HG03060 (cell line): ENCODE measurements at regions not wholly inside any gene's neighbourhood (a gene's known extent, or its start where the extent isn't known, plus 50 kb on each side); places are given as distances from the start of the nearest gene placed in this dataset.
"Not testable (repeated sequence)": the region's sequence is repeated elsewhere in the genome, so short reads cannot be mapped to it uniquely, and the experiment has no call there.

Source experiments
- ATAC-seq: cut with Tn5 transposase; IDR thresholded peaks from one replicate; pipeline ENCODE4 v1.9.1; 2021; ENCODE audit warnings: low read depth, moderate number of reproducible peaks; ENCODE audit not compliant: unreplicated experiment

GRCh38 chr9:86589273-86589672 lies 235.1 kb upstream of the TUT7 start:
- no peak for ATAC-seq

GRCh38 chr9:86586144-86586494 lies 231.9 kb upstream of the TUT7 start:
- ATAC-seq = no peak

- ATAC-seq = no peak
These were observed 231.4 kb upstream of the TUT7 start for GRCh38 chr9:86585422-86586143.

- ATAC-seq = no peak
These were observed 226.5 kb upstream of the TUT7 start for GRCh38 chr9:86580688-86581087.

GRCh38 chr9:86578722-86579121 lies 224.5 kb upstream of the TUT7 start:
- no peak for ATAC-seq

GRCh38 chr9:86577420-86578333 lies 223.5 kb upstream of the TUT7 start:
- ATAC-seq = no peak

- ATAC-seq = no peak
These were observed 221.8 kb upstream of the TUT7 start for GRCh38 chr9:86575825-86576525.

GRCh38 chr9:86575137-86575536 lies 220.9 kb upstream of the TUT7 start:
- ATAC-seq = no peak

GRCh38 chr9:86573886-86574285 lies 219.7 kb upstream of the TUT7 start:
- ATAC-seq = no peak

GRCh38 chr9:86572904-86573303 lies 218.7 kb upstream of the TUT7 start:
- ATAC-seq = no peak

- not testable (repeated sequence) for ATAC-seq
These were observed 211.4 kb upstream of the TUT7 start for GRCh38 chr9:86565603-86566002.

GRCh38 chr9:86563936-86564335 lies 209.7 kb upstream of the TUT7 start:
- no peak for ATAC-seq

GRCh38 chr9:86563350-86563749 lies 209.1 kb upstream of the TUT7 start:
- no peak for ATAC-seq

- no peak for ATAC-seq
These were observed 208.5 kb upstream of the TUT7 start for GRCh38 chr9:86562691-86563090.

GRCh38 chr9:86557918-86558317 lies 203.7 kb upstream of the TUT7 start:
- no peak for ATAC-seq

GRCh38 chr9:86557063-86557766 lies 203.0 kb upstream of the TUT7 start:
- no peak for ATAC-seq

- ATAC-seq = no peak
These were observed 201.5 kb upstream of the TUT7 start for GRCh38 chr9:86555661-86556060.

GRCh38 chr9:86550401-86550800 lies 196.2 kb upstream of the TUT7 start:
- no peak for ATAC-seq

- no peak for ATAC-seq
These were observed 195.7 kb upstream of the TUT7 start for GRCh38 chr9:86549920-86550319.

- ATAC-seq = no peak
These were observed 195.2 kb upstream of the TUT7 start for GRCh38 chr9:86549401-86549811.

GRCh38 chr9:86548220-86548619 lies 194.0 kb upstream of the TUT7 start:
- no peak for ATAC-seq
